BJ (cell line): ENCODE measurements at regions not wholly inside any gene's neighbourhood (a gene's known extent, or its start where the extent isn't known, plus 50 kb on each side); places are given as distances from the start of the nearest gene placed in this dataset.

Source experiments
- CTCF ChIA-PET: fragments of 350-600 bp; formaldehyde crosslinking; extraction: SDS; loops from one replicate; lab custom pipeline; 2021; ENCODE audit warnings: antibody characterized with exemption, inconsistent platforms; lab: Yijun Ruan, JAX
- POLR2A ChIA-PET: fragments of 300-600 bp; sonication (Branson Sonifier 250); formaldehyde crosslinking; extraction: SDS; loops from one replicate; lab custom pipeline; 2021; ENCODE audit warnings: antibody characterized with exemption; lab: Charles Lee
- DNase-seq: peaks from one replicate; pipeline ENCODE4 v3.0.0-alpha.2; 2011; ENCODE audit warnings: low read depth
- H3K27me3 ChIP-seq: 2 replicates; pipeline ENCODE4 v1.6.0; 2011; ENCODE audit warnings: low read length; ENCODE audit not compliant: control insufficient read depth, insufficient read depth
- H3K36me3 ChIP-seq: 2 replicates; pipeline ENCODE4 v1.5.1; 2011; ENCODE audit warnings: low read length; ENCODE audit not compliant: control insufficient read depth, insufficient read depth
- H3K4me3 ChIP-seq: 2 replicates; pipeline ENCODE4 v1.5.1; 2011; ENCODE audit warnings: low read depth, mild to moderate bottlenecking, control low read depth, low read length
- TF ChIP-seq, protein P1 (sequence below): IDR thresholded peaks from 2 replicates; pipeline ENCODE4 v1.5.1; 2011; ENCODE audit warnings: low read depth, mild to moderate bottlenecking, control low read depth, inconsistent platforms, low read length, moderate library complexity; ENCODE audit not compliant: insufficient read depth

- CTCF ChIA-PET, result no interaction called here
- DNase-seq, result no peak
- Histone ChIP-seq H3K27me3 (no peaks in the 10 kb centered on the region; the same call in 1 of the 2 replicates), H3K36me3 (no peaks in the 10 kb centered on the region), H3K4me3 (no peak overlapping the region)
- TF ChIP-seq, protein P1, sequence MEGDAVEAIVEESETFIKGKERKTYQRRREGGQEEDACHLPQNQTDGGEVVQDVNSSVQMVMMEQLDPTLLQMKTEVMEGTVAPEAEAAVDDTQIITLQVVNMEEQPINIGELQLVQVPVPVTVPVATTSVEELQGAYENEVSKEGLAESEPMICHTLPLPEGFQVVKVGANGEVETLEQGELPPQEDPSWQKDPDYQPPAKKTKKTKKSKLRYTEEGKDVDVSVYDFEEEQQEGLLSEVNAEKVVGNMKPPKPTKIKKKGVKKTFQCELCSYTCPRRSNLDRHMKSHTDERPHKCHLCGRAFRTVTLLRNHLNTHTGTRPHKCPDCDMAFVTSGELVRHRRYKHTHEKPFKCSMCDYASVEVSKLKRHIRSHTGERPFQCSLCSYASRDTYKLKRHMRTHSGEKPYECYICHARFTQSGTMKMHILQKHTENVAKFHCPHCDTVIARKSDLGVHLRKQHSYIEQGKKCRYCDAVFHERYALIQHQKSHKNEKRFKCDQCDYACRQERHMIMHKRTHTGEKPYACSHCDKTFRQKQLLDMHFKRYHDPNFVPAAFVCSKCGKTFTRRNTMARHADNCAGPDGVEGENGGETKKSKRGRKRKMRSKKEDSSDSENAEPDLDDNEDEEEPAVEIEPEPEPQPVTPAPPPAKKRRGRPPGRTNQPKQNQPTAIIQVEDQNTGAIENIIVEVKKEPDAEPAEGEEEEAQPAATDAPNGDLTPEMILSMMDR, result no peak
- POLR2A ChIA-PET, result no interaction called here
Measured at GRCh38 chr10:33552290-33552689, 217.8 kb upstream of the NRP1 start.

DNA sequence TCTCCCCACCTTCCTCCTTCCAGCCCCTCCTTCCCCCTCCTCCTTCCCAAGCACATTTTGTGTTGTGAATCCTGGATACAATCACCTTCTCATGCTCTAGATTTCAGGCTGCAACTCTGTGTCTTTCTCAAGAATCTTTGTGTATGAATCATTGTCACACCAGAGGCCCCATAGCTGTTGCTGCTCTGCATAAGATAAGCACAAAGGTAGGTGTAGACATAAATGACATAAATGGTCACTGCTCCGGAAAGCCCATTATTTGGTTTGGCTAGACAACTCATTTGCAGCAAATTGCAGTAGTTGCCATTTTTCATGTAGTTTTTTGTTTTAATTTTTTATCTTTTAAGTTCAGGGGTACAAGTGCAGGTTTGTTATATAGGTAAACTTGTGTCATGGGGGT, 216.3 kb upstream of the NRP1 start:
- POLR2A ChIA-PET, result interaction anchor here (0.6 kb wide), 1 partner anchor 29 kb away, joined by 3 read pairs; no protein-coding TSS in a partner anchor
- TF ChIP-seq, protein P1, result no peak
- Histone ChIP-seq H3K27me3 (no peaks in the 10 kb centered on the region; the same call in 1 of the 2 replicates), H3K36me3 (no peaks in the 10 kb centered on the region), H3K4me3 (no peak overlapping the region)
- DNase-seq, result no peak
- CTCF ChIA-PET, result interaction anchor here (0.7 to 0.8 kb wide), 2 partner anchors 19 to 240 kb away, joined by 3 read pairs; no protein-coding TSS in a partner anchor

- CTCF ChIA-PET, result interaction anchor here (0.7 to 1.3 kb wide), 2 partner anchors 10 to 11 kb away, joined by 3 read pairs; no protein-coding TSS in a partner anchor
- no peak for DNase-seq
- H3K27me3 ChIP-seq, result no peaks in the 10 kb centered on the region
- no peak overlapping the region for H3K4me3 ChIP-seq
- TF ChIP-seq, protein P1, result no peak
- no peaks in the 10 kb centered on the region for H3K36me3 ChIP-seq
- POLR2A ChIA-PET, result no interaction called here
Measured at GRCh38 chr10:33547976-33548375, 213.5 kb upstream of the NRP1 start.

GRCh38 chr10:33546031-33546430, 211.6 kb upstream of the NRP1 start:
- CTCF ChIA-PET, result no interaction called here
- POLR2A ChIA-PET, result interaction anchor here (0.6 kb wide), 1 partner anchor 83 kb away, joined by 3 read pairs; no protein-coding TSS in a partner anchor
- TF ChIP-seq, protein P1, result no peak
- Histone ChIP-seq H3K4me3 (no peak overlapping the region), H3K36me3 (no peaks in the 10 kb centered on the region), H3K27me3 (no peaks in the 10 kb centered on the region)
- no peak for DNase-seq

- TF ChIP-seq, protein P1, result no peak
- Histone ChIP-seq H3K36me3 (no peaks in the 10 kb centered on the region), H3K27me3 (no peaks in the 10 kb centered on the region), H3K4me3 (no peak overlapping the region)
- ChIA-PET POLR2A (interaction anchor here (0.6 kb wide), 1 partner anchor 8 kb away, joined by 4 read pairs; no protein-coding TSS in a partner anchor), CTCF (interaction anchor here (1.0 kb wide), 1 partner anchor 459 kb away, joined by 3 read pairs; no protein-coding TSS in a partner anchor)
- DNase-seq, result no peak
Measured at GRCh38 chr10:33542752-33543505, 208.5 kb upstream of the NRP1 start.
